ENCODE measurements at regions not wholly inside any gene's neighbourhood (a gene's known extent, or its start where the extent isn't known, plus 50 kb on each side); places are given as distances from the start of the nearest gene placed in this dataset.

GRCh38 chr5:73388306-73388684 is 60.3 kb downstream of the FOXD1 start:
- TF ChIP-seq FOXM1 (IDR thresholded peaks at IDR 0.05; ENCODE audit: borderline replicate concordance) = no peak
- no peak for TF ChIP-seq L3MBTL2 (conservative IDR thresholded peaks at IDR 0.05)
- TF ChIP-seq TARDBP (IDR thresholded peaks at IDR 0.05) = no peak
- TF ChIP-seq FOXK2 (IDR thresholded peaks at IDR 0.05) = no peak
- TF ChIP-seq SUZ12 (IDR thresholded peaks at IDR 0.05) = no peak
- no peak for TF ChIP-seq NFRKB (IDR thresholded peaks at IDR 0.05)

Measured in HEK293T (cell line).